ENCODE measurements at regions not wholly inside any gene's neighbourhood (a gene's known extent, or its start where the extent isn't known, plus 50 kb on each side); places are given as distances from the start of the nearest gene placed in this dataset.
"Not testable (repeated sequence)": the region's sequence is repeated elsewhere in the genome, so short reads cannot be mapped to it uniquely, and the experiment has no call there.

- not testable (repeated sequence) for DNase-seq (ENCODE audit: low read depth in 2 of 2)
Observed at GRCh38 chr9:30942852-30943251, 1441.6 kb upstream of the ACO1 start.

- no peak for DNase-seq (ENCODE audit: low read depth in 2 of 2)
Observed at GRCh38 chr9:30943446-30944224, 1440.8 kb upstream of the ACO1 start.

DNA sequence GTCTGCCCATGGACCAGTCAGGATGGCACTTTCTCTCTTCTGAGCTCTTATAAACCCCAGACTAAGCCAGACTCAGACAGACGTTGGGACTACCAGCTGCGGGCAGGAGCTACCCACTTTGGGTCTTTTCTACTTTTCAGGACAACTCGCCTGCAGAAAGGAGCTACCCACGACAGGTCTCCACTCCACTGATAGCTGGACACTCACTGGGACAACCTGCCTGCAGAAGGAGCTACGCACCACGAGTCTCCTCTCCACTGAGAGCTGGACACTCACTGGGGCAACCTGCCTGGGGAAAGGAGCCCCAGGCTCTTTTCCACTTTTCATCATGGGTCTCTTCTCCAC lies 1440.2 kb upstream of the ACO1 start:
- no peak for DNase-seq (ENCODE audit: low read depth in 2 of 2)

DNA sequence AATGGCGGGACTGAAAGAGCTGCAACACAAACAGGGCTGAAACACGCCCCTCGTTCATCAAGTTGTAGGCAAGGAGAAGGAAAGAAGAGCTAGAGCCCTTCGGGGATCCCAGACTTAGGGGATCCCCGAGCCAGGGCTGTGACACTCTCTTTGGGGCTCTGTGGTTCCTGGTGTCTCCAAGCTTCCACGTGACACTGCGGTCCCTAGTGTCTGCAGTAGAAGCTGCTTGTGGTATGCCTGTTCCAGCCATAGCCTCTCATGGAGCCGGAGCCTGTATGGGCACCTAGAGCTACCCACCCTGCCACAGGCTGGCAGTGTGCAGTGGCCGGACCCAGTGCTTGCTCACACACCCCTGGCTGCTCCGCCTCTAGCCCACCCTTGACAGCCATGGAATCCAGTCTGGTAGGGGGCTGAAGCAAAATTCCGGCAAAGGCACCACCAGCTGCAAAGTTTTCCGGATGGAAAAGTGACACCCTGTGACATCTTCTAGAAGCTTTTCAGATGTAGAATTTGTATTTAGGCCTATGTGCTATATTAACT lies 1439.6 kb upstream of the ACO1 start:
- no peak for DNase-seq (ENCODE audit: low read depth in 2 of 2)

GRCh38 chr9:30964332-30964731 lies 1420.1 kb upstream of the ACO1 start:
- DNase-seq (ENCODE audit: low read depth in 2 of 2) = no peak

DNA sequence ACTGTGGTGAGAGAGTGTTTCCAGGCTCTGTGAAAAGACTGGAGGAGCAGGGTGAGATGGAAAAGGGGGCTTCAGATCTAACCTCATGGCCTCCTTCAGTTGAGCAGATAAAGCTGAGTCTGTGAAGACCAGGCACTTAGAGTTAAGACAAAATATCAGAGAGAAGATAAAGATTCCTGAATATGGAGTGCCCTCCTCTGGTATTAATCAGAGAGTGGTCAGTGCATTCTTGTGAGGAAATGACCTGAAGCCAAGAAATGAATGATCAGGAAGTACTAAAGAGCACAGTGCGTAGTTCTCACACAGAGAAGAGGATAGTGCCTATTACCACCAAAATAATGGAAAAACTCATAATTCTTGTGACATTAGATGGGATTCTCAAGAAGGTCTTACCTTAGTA lies 1417.0 kb upstream of the ACO1 start:
- no peak for DNase-seq (ENCODE audit: low read depth in 2 of 2)

GRCh38 chr9:30970186-30970585 lies 1414.3 kb upstream of the ACO1 start:
- no peak for DNase-seq (ENCODE audit: low read depth in 2 of 2)

DNA sequence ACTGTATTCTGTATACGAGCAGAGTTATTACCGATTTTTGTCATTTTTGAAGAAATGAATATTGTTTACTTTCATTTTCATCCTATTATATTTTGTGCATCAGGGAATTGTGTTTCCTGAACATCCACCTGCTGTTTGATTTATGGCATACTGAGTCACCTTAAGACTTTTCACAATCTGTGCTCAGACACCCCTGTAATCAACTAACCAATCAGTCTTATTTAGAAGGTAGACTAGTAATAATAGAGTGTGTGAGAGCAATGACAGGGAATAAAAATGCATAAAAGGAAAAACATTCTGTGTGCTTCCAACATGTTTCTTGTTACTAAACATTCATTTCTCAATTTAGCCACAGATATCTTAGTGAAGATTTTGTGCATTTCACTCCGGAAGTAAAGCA lies 1413.6 kb upstream of the ACO1 start:
- no peak for DNase-seq (ENCODE audit: low read depth in 2 of 2)

DNA sequence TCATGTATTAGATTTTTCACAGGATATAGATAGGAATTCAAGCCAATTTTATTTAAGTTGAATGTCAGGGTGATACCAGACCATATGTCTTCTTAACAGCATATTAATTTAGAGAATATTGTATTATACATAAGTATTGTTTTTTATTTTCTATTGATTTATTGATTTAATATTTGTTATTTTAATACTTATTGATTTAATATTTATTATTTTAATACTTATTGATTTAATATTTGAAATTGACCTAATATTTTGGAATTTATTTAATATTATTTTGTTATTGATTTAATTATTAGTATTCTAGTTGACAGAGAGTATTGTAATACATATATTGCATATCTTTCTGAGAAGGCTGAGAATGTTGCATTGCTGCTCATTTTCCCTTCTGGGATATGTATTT lies 1411.8 kb upstream of the ACO1 start:
- DNase-seq (ENCODE audit: low read depth in 2 of 2) = no peak

DNA sequence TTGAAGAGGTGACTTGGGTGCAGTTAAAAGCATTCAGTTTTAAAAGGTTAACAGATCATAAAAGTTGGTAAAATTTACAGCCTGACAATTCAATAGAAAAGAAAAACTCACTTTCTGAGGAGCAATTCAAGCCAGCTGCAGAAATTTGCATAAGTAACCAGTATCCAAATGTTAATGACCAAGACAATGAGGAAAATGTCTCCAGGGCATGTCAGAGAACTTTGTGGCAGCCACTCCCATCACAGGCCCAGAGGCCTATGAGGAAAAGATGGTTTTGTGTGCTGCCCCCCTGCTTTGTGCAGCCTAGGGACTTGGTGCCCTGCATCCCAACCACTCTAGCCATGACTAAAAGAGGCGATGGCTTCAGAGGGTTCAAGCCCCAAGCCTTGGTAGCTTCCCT lies 1406.5 kb upstream of the ACO1 start:
- no peak for DNase-seq (ENCODE audit: low read depth in 2 of 2)

DNA sequence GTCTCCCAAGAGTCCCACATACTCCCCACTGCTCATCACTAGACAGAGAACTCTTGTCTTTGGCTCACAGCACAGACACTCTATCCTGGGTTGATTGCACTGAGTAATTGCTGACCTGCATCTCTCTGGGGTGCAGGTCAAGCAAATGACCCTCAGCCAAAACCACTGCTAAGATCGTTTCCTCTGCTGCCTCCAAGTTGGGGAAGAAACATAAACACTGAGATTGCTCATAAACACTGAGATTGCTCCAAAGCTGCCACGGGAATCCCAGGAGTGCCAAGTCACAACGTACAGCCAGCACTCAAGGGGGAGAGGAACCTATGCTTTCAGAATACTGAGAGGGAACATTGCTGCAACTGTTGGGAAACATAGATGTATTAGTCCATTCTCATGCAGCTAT lies 1402.1 kb upstream of the ACO1 start:
- no peak for DNase-seq (ENCODE audit: low read depth in 2 of 2)

GRCh38 chr9:30995956-30996738 lies 1388.3 kb upstream of the ACO1 start:
- no peak for DNase-seq (ENCODE audit: low read depth in 2 of 2)

DNA sequence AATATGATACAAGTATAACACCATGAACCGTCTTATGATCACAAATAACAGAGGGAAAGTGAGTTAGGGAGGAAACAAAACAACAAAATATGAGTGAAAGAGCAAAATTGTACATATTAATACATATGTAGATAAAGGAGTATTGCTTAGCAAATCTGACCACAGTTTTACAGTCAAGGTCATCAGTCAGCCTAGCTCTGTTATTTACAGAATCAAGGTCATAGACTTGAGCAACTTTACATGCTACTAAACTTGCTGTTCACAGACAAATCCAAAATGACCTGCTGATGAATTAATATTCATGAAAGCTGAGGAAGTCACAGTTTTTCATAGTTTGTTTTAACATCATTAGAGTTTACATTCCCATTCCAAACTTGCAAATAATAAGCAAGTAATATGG lies 1387.7 kb upstream of the ACO1 start:
- DNase-seq (ENCODE audit: low read depth in 2 of 2) = no peak

GRCh38 chr9:30997291-30997690 lies 1387.2 kb upstream of the ACO1 start:
- DNase-seq (ENCODE audit: low read depth in 2 of 2) = no peak

DNA sequence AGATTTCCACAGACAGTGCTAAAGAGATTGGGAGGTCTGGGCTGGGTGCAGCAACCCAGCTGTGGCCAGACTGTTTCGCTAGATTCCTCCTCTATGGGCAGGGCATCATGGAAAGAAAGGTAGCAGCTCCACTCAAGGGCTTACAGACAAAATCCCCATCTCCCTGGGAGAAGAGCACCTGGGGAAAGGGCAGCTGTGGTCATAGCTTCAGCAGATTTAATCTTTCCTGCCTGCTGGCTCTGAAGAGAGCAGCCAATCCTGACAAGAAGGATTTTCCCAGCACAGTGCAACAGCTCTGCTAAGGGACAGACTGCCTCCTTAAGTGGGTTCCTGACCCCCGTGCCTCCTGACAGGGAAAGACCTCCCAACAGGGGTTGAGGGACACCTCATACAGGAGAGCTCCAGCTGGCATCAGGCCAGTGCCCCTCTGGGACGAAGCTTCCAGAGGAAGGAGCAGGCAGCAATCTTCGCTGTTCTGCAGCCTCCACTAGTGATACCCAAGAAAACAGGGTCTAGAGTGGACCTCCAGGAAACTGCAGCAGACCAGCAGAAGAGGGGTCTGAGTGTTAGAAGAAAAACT lies 1379.3 kb upstream of the ACO1 start:
- DNase-seq (ENCODE audit: low read depth in 2 of 2) = no peak

GRCh38 chr9:31013371-31013770 lies 1371.1 kb upstream of the ACO1 start:
- DNase-seq (ENCODE audit: low read depth in 2 of 2) = no peak

DNA sequence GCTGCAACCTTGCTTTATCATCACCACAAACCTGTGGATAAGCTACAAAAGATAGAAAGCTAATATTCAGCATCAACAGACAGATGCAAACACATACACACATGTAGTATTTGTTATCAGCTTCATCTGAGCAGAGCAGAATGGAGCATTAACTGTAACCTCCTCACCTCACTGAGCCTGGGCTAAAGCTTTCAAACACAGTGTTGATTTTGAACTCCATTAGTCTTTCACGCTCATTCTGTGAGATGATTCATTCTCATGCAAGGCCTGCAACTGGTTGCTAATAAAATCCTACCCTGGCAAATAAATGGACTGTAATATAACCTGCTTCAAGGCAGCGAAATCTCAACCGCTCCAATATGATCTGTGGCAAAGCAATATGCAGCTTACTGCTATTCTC lies 1360.6 kb upstream of the ACO1 start:
- no peak for DNase-seq (ENCODE audit: low read depth in 2 of 2)

GRCh38 chr9:31027678-31028077 lies 1356.8 kb upstream of the ACO1 start:
- DNase-seq (ENCODE audit: low read depth in 2 of 2) = no peak

DNA sequence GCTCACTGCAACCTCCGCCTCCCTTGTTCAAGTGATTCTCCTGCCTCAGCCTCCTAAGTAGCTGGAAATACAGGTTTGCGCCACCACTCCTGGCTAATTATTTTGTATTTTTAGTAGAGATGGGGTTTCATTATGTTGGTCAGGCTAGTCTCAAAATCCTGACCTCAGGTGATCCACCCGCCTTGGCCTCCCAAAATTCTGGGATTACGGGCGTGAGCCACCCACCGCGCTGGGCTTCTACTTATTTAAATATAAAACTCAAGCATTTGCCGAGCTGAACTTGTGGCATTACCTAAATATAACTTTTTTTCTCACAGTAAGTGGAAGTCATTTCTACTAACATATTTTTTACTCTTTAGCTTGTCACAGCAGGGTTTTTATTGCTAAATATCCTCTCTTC lies 1356.3 kb upstream of the ACO1 start:
- no peak for DNase-seq (ENCODE audit: low read depth in 2 of 2)

DNA sequence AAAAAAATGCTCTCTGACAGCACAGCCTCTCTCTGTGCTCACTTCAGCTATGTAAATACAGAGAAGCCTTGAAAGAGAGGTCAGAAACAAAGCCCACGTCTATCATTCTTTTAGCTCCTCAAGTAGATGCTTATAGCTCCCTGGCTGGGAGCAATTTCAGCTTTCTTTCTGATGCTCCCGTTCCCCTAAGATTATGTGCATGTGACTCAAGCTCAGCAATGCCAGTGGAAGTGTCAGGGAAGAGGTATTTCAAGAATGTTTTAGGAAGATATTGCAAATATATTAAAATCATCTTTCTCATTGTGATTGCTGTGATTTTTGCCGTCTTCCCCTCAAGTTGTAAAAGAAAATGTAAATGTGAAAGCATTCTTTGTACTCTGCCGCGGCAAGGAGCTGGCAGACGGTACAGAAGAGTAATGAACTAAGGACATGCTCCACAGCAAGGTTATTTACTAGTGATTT lies 1353.7 kb upstream of the ACO1 start:
- DNase-seq (ENCODE audit: low read depth in 2 of 2) = no peak

DNA sequence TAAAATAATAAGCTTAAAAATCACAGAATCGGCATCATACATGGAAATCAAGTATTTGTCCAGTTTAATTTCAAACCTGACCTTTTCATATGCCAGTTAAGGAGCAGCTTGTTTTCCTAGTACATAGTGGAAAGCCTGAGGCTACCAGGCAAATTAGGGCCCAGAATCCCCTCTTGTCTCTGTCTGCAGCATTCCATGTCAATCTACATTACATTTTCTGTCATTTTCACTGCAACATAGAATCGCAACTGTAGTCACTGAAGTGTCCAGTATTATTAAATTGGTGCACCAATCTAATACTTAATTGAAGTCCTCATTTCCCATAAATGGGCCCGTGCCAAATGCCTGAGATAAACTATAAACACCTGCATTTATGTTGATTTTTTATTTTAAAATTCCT lies 1352.2 kb upstream of the ACO1 start:
- no peak for DNase-seq (ENCODE audit: low read depth in 2 of 2)

- DNase-seq (ENCODE audit: low read depth in 2 of 2) = no peak
Observed at GRCh38 chr9:31034311-31034710, 1350.1 kb upstream of the ACO1 start.

GRCh38 chr9:31040564-31040963 lies 1343.9 kb upstream of the ACO1 start:
- no peak for DNase-seq (ENCODE audit: low read depth in 2 of 2)
